ENCODE measurements at regions not wholly inside any gene's neighbourhood (a gene's known extent, or its start where the extent isn't known, plus 50 kb on each side); places are given as distances from the start of the nearest gene placed in this dataset.

DNA sequence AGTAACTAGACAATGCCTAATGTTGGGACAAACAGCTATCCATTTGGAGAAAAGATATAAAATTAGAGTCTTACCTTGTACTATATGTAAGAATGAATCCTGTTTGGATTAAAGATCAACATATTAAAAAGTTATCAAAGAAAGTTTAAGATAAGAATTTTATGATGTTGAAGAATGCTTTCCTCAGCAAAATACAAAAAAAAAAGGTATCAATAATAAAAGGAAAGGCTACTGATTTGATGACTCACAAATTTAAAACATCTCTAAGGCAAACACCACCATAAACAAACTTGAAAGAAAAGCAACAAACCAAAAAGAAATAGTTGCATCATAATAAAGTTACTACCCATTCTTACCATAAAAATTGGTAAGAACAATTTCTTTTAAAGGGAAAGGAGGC, 92.7 kb downstream of the C1D start:
- TF ChIP-seq, protein P1, sequence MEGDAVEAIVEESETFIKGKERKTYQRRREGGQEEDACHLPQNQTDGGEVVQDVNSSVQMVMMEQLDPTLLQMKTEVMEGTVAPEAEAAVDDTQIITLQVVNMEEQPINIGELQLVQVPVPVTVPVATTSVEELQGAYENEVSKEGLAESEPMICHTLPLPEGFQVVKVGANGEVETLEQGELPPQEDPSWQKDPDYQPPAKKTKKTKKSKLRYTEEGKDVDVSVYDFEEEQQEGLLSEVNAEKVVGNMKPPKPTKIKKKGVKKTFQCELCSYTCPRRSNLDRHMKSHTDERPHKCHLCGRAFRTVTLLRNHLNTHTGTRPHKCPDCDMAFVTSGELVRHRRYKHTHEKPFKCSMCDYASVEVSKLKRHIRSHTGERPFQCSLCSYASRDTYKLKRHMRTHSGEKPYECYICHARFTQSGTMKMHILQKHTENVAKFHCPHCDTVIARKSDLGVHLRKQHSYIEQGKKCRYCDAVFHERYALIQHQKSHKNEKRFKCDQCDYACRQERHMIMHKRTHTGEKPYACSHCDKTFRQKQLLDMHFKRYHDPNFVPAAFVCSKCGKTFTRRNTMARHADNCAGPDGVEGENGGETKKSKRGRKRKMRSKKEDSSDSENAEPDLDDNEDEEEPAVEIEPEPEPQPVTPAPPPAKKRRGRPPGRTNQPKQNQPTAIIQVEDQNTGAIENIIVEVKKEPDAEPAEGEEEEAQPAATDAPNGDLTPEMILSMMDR (IDR thresholded peaks at IDR 0.05), result no peak
- no peak for TF ChIP-seq POLR2A (IDR thresholded peaks at IDR 0.05)

All from lower leg skin (tissue), 3 donors.